ENCODE measurements at regions not wholly inside any gene's neighbourhood (a gene's known extent, or its start where the extent isn't known, plus 50 kb on each side); places are given as distances from the start of the nearest gene placed in this dataset.

DNA sequence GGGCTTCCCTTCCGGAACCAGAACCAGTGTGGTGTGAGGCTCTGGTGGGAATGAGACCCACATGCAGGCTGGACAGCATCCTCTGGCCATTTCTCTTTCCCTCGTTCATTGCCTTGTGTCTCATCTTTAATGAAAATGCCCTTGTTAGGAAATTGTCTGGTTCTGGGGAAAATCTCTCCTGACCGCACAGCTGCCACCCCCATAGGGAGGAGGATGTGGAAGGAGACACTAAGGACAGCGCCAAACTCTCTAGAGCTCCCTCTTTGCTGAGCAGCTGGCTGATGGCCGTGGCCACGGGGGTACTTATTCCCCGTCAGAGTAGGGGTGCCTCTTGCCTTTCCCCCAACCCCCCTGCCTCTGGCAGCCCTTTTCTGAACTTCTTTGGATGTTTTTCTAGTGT is 297.6 kb upstream of the C2CD4B start:
- POLR2A ChIA-PET, result no interaction called here
- Mint-ChIP-seq H3K36me3 (peaks cover 8% of the 10 kb centered on the region), H3K9me3 (0 out of 2 replicates have a peak, but pooled peaks cover 4% of the 10 kb centered on the region), H3K4me1 (peaks cover 43% of the 10 kb centered on the region), H3K27me3 (ENCODE audit: low read depth) (no peaks in the 10 kb centered on the region; the same call in 1 of the 2 replicates), H3K27ac (peak overlapping the region; percentile 93; the same call in 1 of the 2 replicates), H3K4me3 (no peak overlapping the region)
- ATAC-seq, result no peak
- CTCF ChIA-PET, result no interaction called here
- no peak for DNase-seq (ENCODE audit: low spot score)
- TF ChIP-seq, protein P1, sequence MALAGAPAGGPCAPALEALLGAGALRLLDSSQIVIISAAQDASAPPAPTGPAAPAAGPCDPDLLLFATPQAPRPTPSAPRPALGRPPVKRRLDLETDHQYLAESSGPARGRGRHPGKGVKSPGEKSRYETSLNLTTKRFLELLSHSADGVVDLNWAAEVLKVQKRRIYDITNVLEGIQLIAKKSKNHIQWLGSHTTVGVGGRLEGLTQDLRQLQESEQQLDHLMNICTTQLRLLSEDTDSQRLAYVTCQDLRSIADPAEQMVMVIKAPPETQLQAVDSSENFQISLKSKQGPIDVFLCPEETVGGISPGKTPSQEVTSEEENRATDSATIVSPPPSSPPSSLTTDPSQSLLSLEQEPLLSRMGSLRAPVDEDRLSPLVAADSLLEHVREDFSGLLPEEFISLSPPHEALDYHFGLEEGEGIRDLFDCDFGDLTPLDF (CRISPR knock-in tag; IDR thresholded peaks at IDR 0.05), result no peak
- TF ChIP-seq, protein P2, sequence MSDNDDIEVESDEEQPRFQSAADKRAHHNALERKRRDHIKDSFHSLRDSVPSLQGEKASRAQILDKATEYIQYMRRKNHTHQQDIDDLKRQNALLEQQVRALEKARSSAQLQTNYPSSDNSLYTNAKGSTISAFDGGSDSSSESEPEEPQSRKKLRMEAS (CRISPR knock-in tag; IDR thresholded peaks at IDR 0.05), result no peak
- TF ChIP-seq, protein P3, sequence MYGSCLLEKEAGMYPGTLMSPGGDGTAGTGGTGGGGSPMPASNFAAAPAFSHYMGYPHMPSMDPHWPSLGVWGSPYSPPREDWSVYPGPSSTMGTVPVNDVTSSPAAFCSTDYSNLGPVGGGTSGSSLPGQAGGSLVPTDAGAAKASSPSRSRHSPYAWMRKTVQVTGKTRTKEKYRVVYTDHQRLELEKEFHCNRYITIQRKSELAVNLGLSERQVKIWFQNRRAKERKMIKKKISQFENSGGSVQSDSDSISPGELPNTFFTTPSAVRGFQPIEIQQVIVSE (CRISPR knock-in tag; IDR thresholded peaks at IDR 0.05; ENCODE audit: borderline replicate concordance), result no peak
- TF ChIP-seq, protein P4, sequence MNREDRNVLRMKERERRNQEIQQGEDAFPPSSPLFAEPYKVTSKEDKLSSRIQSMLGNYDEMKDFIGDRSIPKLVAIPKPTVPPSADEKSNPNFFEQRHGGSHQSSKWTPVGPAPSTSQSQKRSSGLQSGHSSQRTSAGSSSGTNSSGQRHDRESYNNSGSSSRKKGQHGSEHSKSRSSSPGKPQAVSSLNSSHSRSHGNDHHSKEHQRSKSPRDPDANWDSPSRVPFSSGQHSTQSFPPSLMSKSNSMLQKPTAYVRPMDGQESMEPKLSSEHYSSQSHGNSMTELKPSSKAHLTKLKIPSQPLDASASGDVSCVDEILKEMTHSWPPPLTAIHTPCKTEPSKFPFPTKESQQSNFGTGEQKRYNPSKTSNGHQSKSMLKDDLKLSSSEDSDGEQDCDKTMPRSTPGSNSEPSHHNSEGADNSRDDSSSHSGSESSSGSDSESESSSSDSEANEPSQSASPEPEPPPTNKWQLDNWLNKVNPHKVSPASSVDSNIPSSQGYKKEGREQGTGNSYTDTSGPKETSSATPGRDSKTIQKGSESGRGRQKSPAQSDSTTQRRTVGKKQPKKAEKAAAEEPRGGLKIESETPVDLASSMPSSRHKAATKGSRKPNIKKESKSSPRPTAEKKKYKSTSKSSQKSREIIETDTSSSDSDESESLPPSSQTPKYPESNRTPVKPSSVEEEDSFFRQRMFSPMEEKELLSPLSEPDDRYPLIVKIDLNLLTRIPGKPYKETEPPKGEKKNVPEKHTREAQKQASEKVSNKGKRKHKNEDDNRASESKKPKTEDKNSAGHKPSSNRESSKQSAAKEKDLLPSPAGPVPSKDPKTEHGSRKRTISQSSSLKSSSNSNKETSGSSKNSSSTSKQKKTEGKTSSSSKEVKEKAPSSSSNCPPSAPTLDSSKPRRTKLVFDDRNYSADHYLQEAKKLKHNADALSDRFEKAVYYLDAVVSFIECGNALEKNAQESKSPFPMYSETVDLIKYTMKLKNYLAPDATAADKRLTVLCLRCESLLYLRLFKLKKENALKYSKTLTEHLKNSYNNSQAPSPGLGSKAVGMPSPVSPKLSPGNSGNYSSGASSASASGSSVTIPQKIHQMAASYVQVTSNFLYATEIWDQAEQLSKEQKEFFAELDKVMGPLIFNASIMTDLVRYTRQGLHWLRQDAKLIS (CRISPR knock-in tag; IDR thresholded peaks at IDR 0.05; ENCODE audit: borderline replicate concordance), result no peak
- no peak for TF ChIP-seq ZNF423 (CRISPR knock-in tag; IDR thresholded peaks at IDR 0.05)
- TF ChIP-seq NFATC4 (CRISPR knock-in tag; IDR thresholded peaks at IDR 0.05), result no peak
- TF ChIP-seq, protein P5, sequence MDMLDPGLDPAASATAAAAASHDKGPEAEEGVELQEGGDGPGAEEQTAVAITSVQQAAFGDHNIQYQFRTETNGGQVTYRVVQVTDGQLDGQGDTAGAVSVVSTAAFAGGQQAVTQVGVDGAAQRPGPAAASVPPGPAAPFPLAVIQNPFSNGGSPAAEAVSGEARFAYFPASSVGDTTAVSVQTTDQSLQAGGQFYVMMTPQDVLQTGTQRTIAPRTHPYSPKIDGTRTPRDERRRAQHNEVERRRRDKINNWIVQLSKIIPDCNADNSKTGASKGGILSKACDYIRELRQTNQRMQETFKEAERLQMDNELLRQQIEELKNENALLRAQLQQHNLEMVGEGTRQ (CRISPR knock-in tag; IDR thresholded peaks at IDR 0.05), result no peak
- TF ChIP-seq FOXJ3 (CRISPR knock-in tag; IDR thresholded peaks at IDR 0.05; ENCODE audit: borderline replicate concordance), result no peak
- TF ChIP-seq ZNF232 (CRISPR knock-in tag; IDR thresholded peaks at IDR 0.05), result no peak
- TF ChIP-seq JUN (CRISPR knock-in tag; IDR thresholded peaks at IDR 0.05), result no peak
- no peak for TF ChIP-seq EMX1 (CRISPR knock-in tag; IDR thresholded peaks at IDR 0.05)
- no peak for TF ChIP-seq CBFB (CRISPR knock-in tag; IDR thresholded peaks at IDR 0.05; ENCODE audit: low read depth)
- TF ChIP-seq GABPB1 (CRISPR knock-in tag; IDR thresholded peaks at IDR 0.05), result no peak

DNA sequence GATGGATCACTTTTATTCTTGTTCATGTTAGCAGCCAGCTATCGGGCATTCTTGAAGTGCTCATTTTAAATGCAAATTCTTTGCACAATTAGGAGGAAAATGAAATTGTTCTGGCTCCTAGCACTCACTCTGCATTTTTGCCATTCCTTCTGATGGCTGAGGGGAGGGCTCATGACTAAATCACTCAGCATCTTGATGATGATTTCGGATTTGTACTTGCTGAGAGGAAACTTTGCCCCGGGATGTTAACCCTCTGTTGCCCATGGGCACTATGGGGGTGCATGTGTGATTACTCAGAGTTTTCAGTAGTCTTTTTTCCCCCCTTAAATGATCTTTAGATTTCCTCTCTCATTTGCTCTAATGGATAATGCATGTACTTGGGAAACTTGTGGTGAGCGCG is 299.6 kb upstream of the C2CD4B start:
- H3K9me3 Mint-ChIP-seq, result 0 out of 2 replicates have a peak, but pooled peaks cover 4% of the 10 kb centered on the region
- ChIA-PET CTCF (no interaction called here), POLR2A (no interaction called here)
- DNase-seq (ENCODE audit: low spot score) (no peak), ATAC-seq (peak; percentile 51)
- H3K4me1 Mint-ChIP-seq, result peaks cover 48% of the 10 kb centered on the region
- peaks cover 8% of the 10 kb centered on the region for H3K36me3 Mint-ChIP-seq
- no peaks in the 10 kb centered on the region; the same call in 1 of the 2 replicates for H3K27me3 Mint-ChIP-seq (ENCODE audit: low read depth)
- peak overlapping the region; percentile 36 for H3K4me3 Mint-ChIP-seq
- H3K27ac Mint-ChIP-seq, result peak overlapping the region; percentile 95
- TF ChIP-seq ZNF138 (CRISPR knock-in tag; conservative IDR thresholded peaks at IDR 0.05) (no peak), CBFB (CRISPR knock-in tag; IDR thresholded peaks at IDR 0.05; ENCODE audit: low read depth) (no peak), MYBL2 (CRISPR knock-in tag; IDR thresholded peaks at IDR 0.05) (no peak), GTF2I (CRISPR knock-in tag; conservative IDR thresholded peaks at IDR 0.05) (no peak), OVOL2 (CRISPR knock-in tag; IDR thresholded peaks at IDR 0.05; ENCODE audit: borderline replicate concordance) (no peak), ZBTB21 (CRISPR knock-in tag; IDR thresholded peaks at IDR 0.05; ENCODE audit: borderline replicate concordance) (no peak), CREB1 (CRISPR knock-in tag; IDR thresholded peaks at IDR 0.05) (no peak), RORB (CRISPR knock-in tag; IDR thresholded peaks at IDR 0.05) (no peak), TP53 (CRISPR knock-in tag; IDR thresholded peaks at IDR 0.05) (no peak)
- TF ChIP-seq, protein P6, sequence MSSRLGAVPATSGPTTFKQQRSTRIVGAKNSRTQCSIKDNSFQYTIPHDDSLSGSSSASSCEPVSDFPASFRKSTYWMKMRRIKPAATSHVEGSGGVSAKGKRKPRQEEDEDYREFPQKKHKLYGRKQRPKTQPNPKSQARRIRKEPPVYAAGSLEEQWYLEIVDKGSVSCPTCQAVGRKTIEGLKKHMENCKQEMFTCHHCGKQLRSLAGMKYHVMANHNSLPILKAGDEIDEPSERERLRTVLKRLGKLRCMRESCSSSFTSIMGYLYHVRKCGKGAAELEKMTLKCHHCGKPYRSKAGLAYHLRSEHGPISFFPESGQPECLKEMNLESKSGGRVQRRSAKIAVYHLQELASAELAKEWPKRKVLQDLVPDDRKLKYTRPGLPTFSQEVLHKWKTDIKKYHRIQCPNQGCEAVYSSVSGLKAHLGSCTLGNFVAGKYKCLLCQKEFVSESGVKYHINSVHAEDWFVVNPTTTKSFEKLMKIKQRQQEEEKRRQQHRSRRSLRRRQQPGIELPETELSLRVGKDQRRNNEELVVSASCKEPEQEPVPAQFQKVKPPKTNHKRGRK (CRISPR knock-in tag; IDR thresholded peaks at IDR 0.05; ENCODE audit: borderline replicate concordance), result no peak
- TF ChIP-seq, protein P7, sequence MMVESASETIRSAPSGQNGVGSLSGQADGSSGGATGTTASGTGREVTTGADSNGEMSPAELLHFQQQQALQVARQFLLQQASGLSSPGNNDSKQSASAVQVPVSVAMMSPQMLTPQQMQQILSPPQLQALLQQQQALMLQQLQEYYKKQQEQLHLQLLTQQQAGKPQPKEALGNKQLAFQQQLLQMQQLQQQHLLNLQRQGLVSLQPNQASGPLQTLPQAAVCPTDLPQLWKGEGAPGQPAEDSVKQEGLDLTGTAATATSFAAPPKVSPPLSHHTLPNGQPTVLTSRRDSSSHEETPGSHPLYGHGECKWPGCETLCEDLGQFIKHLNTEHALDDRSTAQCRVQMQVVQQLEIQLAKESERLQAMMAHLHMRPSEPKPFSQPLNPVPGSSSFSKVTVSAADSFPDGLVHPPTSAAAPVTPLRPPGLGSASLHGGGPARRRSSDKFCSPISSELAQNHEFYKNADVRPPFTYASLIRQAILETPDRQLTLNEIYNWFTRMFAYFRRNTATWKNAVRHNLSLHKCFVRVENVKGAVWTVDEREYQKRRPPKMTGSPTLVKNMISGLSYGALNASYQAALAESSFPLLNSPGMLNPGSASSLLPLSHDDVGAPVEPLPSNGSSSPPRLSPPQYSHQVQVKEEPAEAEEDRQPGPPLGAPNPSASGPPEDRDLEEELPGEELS (CRISPR knock-in tag; IDR thresholded peaks at IDR 0.05), result no peak
- TF ChIP-seq, protein P8, sequence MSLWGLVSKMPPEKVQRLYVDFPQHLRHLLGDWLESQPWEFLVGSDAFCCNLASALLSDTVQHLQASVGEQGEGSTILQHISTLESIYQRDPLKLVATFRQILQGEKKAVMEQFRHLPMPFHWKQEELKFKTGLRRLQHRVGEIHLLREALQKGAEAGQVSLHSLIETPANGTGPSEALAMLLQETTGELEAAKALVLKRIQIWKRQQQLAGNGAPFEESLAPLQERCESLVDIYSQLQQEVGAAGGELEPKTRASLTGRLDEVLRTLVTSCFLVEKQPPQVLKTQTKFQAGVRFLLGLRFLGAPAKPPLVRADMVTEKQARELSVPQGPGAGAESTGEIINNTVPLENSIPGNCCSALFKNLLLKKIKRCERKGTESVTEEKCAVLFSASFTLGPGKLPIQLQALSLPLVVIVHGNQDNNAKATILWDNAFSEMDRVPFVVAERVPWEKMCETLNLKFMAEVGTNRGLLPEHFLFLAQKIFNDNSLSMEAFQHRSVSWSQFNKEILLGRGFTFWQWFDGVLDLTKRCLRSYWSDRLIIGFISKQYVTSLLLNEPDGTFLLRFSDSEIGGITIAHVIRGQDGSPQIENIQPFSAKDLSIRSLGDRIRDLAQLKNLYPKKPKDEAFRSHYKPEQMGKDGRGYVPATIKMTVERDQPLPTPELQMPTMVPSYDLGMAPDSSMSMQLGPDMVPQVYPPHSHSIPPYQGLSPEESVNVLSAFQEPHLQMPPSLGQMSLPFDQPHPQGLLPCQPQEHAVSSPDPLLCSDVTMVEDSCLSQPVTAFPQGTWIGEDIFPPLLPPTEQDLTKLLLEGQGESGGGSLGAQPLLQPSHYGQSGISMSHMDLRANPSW (CRISPR knock-in tag; conservative IDR thresholded peaks at IDR 0.05; ENCODE audit: low read depth), result no peak
